SU-DHL-6 (cell line): ENCODE measurements at regions not wholly inside any gene's neighbourhood (a gene's known extent, or its start where the extent isn't known, plus 50 kb on each side); places are given as distances from the start of the nearest gene placed in this dataset.

Experiments used
- H2AFZ ChIP-seq: fragments of 200-600 bp; sonication (generic); 2 replicates; pipeline ENCODE4 v1.6.1; 2014; ENCODE audit warnings: low read depth, mild to moderate bottlenecking, moderate library complexity, mixed read lengths, antibody characterized with exemption, low read length; ENCODE audit not compliant: severe bottlenecking
- H3F3A ChIP-seq: fragments of 200-600 bp; shearing (Covaris generic); 2 replicates; pipeline ENCODE4 v1.6.0; 2016; ENCODE audit warnings: antibody characterized with exemption, mild to moderate bottlenecking; ENCODE audit not compliant: insufficient read depth
- H3K27ac ChIP-seq: fragments of 200-600 bp; sonication (generic); 2 replicates; pipeline ENCODE4 v1.5.1; 2016; ENCODE audit warnings: low read depth, mild to moderate bottlenecking, low read length, moderate library complexity, mixed read lengths
- H3K27me3 ChIP-seq: fragments of 200-600 bp; sonication (generic), shearing (Covaris generic); 2 replicates; pipeline ENCODE4 v1.6.0; 2014; ENCODE audit warnings: mild to moderate bottlenecking, low read length
- H3K36me3 ChIP-seq: fragments of 200-600 bp; sonication (generic); 2 replicates; pipeline ENCODE4 v1.6.1; 2014; ENCODE audit warnings: mild to moderate bottlenecking, low read length, mixed read lengths
- H3K4me2 ChIP-seq: fragments of 300-600, 200-600 bp; shearing (Covaris generic), sonication (generic); 2 replicates; pipeline ENCODE4 v1.6.0; 2014; ENCODE audit warnings: low read length, low read depth, mild to moderate bottlenecking; ENCODE audit not compliant: poor library complexity, severe bottlenecking
- H3K4me3 ChIP-seq: fragments of 200-600 bp; sonication (generic); 2 replicates; pipeline ENCODE4 v1.5.1; 2014; ENCODE audit warnings: antibody characterized with exemption, low read length, mild to moderate bottlenecking, mixed read lengths; ENCODE audit not compliant: insufficient read depth, poor library complexity, severe bottlenecking
- H3K79me2 ChIP-seq: fragments of 200-600 bp; sonication (generic); 2 replicates; pipeline ENCODE4 v1.6.1; 2014; ENCODE audit warnings: mild to moderate bottlenecking, low read length, moderate library complexity; ENCODE audit not compliant: insufficient read depth
- H3K9ac ChIP-seq: fragments of 200-600 bp; sonication (generic); 2 replicates; pipeline ENCODE4 v1.7.0; 2014; ENCODE audit warnings: mild to moderate bottlenecking, low read length
- H3K9me2 ChIP-seq: fragments of 200-600 bp; sonication (generic); replicated peaks from 2 replicates; pipeline ENCODE4 v1.6.1; 2014; ENCODE audit warnings: low read length; ENCODE audit not compliant: insufficient read depth
- H3K9me3 ChIP-seq: fragments of 200-600 bp; sonication (generic); 2 replicates; pipeline ENCODE4 v1.6.1; 2014; ENCODE audit warnings: low read length, mixed read lengths; ENCODE audit not compliant: insufficient read depth
- H4K20me1 ChIP-seq: fragments of 200-600 bp; sonication (generic); 2 replicates; pipeline ENCODE4 v1.6.1; 2014; ENCODE audit warnings: low read depth, mild to moderate bottlenecking, antibody characterized with exemption, low read length, moderate library complexity, mixed read lengths
- CTCF ChIP-seq: fragments of 200-600 bp; sonication (generic); IDR thresholded peaks from one replicate; pipeline ENCODE4 v1.5.1; 2017; ENCODE audit warnings: antibody characterized with exemption, mild to moderate bottlenecking, low read length, moderate library complexity; ENCODE audit not compliant: insufficient read depth, poor library complexity, severe bottlenecking
- EZH2phosphoT487 ChIP-seq: fragments of 200-600 bp; sonication (generic), shearing (Covaris generic); conservative IDR thresholded peaks from 2 replicates; pipeline ENCODE4 v1.6.1; 2018; ENCODE audit warnings: mild to moderate bottlenecking, antibody characterized with exemption, low read length, moderate library complexity, mixed read lengths

- H3K36me3 ChIP-seq: no peaks in the 10 kb centered on the region
Measured at GRCh38 chr4:177250056-177250696, 59.5 kb upstream of the NEIL3 start.

GRCh38 chr4:177251237-177251636, 58.4 kb upstream of the NEIL3 start:
- no peaks in the 10 kb centered on the region for H3K27me3 ChIP-seq
- no peak overlapping the region for H3K9ac ChIP-seq
- H3K4me3 ChIP-seq: no peak overlapping the region
- no peaks in the 10 kb centered on the region for H3K36me3 ChIP-seq
- H3K4me2 ChIP-seq: no peak overlapping the region
- H3K9me2 ChIP-seq: no peaks in the 10 kb centered on the region
- peak overlapping the region; percentile 7 for H2AFZ ChIP-seq
- TF ChIP-seq CTCF: no peak
- TF ChIP-seq EZH2phosphoT487: no peak
- no peak overlapping the region for H3K27ac ChIP-seq
- H4K20me1 ChIP-seq: no peaks in the 10 kb centered on the region
- H3K79me2 ChIP-seq: no peaks in the 10 kb centered on the region
- H3F3A ChIP-seq: no peaks in the 10 kb centered on the region
- H3K9me3 ChIP-seq: no peaks in the 10 kb centered on the region

More at GRCh38 chr4:177250056-177250696, 59.5 kb upstream of the NEIL3 start:
- TF ChIP-seq CTCF (peak; percentile 98), EZH2phosphoT487 (no peak)
- Histone ChIP-seq H4K20me1 (no peaks in the 10 kb centered on the region), H3K27me3 (no peaks in the 10 kb centered on the region), H3K9ac (no peak overlapping the region), H2AFZ (peak overlapping the region; percentile 57), H3K4me3 (no peak overlapping the region), H3K27ac (no peak overlapping the region), H3K79me2 (no peaks in the 10 kb centered on the region), H3F3A (no peaks in the 10 kb centered on the region), H3K4me2 (no peak overlapping the region), H3K9me2 (no peaks in the 10 kb centered on the region), H3K9me3 (no peaks in the 10 kb centered on the region)

GRCh38 chr4:177255359-177255758, 54.3 kb upstream of the NEIL3 start:
- Histone ChIP-seq H2AFZ (no peak overlapping the region), H4K20me1 (no peaks in the 10 kb centered on the region), H3K9me3 (no peaks in the 10 kb centered on the region), H3K4me3 (no peak overlapping the region), H3K9ac (no peak overlapping the region), H3K79me2 (no peaks in the 10 kb centered on the region), H3K27ac (no peak overlapping the region), H3F3A (no peaks in the 10 kb centered on the region), H3K9me2 (no peaks in the 10 kb centered on the region), H3K27me3 (no peaks in the 10 kb centered on the region), H3K4me2 (no peak overlapping the region), H3K36me3 (no peaks in the 10 kb centered on the region)
- no peak for TF ChIP-seq EZH2phosphoT487
- no peak for TF ChIP-seq CTCF
